ENCODE measurements at regions not wholly inside any gene's neighbourhood (a gene's known extent, or its start where the extent isn't known, plus 50 kb on each side); places are given as distances from the start of the nearest gene placed in this dataset.

DNA sequence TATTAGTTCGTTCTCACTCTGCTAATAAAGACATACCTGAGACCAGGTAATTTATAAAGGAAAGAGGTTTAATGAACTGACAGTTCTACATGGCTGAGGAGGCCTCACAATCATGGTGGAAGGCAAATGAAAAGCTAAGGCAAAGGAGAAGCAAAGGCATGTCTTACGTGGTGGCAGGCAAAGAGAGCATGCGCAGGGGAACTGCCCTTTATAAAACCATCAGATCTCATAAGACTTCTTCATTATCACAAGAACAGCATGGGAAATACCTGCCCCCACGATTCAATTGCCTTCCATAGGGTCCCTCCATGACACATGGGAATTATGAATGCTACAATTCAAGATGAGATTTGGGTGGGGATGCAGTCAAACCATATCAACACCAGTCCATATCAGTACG is 133.5 kb downstream of the ZNF621 start:
- Histone ChIP-seq H3K27me3 (ENCODE audit: control insufficient read depth, insufficient read depth, low read length) (no peaks in the 10 kb centered on the region), H3K4me2 (ENCODE audit: low read length) (no peak overlapping the region), H3K4me1 (no peaks in the 10 kb centered on the region), H3K36me3 (ENCODE audit: control insufficient read depth, insufficient read depth, low read length) (no peaks in the 10 kb centered on the region), H3K27ac (no peak overlapping the region), H2AFZ (no peak overlapping the region), H3K9me3 (ENCODE audit: control insufficient read depth, low read length) (no peaks in the 10 kb centered on the region), H3K9ac (no peak overlapping the region), H3K79me2 (no peaks in the 10 kb centered on the region), H3K4me3 (ENCODE audit: low read depth, low read length) (no peak overlapping the region)
- TF ChIP-seq, protein P1, sequence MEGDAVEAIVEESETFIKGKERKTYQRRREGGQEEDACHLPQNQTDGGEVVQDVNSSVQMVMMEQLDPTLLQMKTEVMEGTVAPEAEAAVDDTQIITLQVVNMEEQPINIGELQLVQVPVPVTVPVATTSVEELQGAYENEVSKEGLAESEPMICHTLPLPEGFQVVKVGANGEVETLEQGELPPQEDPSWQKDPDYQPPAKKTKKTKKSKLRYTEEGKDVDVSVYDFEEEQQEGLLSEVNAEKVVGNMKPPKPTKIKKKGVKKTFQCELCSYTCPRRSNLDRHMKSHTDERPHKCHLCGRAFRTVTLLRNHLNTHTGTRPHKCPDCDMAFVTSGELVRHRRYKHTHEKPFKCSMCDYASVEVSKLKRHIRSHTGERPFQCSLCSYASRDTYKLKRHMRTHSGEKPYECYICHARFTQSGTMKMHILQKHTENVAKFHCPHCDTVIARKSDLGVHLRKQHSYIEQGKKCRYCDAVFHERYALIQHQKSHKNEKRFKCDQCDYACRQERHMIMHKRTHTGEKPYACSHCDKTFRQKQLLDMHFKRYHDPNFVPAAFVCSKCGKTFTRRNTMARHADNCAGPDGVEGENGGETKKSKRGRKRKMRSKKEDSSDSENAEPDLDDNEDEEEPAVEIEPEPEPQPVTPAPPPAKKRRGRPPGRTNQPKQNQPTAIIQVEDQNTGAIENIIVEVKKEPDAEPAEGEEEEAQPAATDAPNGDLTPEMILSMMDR (IDR thresholded peaks at IDR 0.05) = no peak

DNA sequence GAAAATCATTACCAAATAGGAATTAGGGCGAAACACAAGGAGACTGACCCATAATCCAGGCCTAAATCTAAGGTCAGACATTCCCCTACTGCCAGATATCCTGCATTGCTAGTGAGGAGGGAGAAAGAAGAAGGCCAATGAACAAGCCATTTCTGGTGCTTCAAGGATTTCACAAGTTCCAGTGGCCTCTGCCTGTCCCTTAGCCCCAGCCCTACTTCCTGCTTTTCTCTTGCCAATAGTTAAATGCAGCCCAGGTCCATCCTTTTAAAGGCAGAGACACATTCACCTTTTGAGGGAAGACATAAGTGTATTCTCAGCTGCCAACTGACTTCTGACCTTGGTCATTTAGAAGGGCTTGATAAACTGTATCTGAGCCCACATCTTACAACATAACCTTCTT is 135.8 kb downstream of the ZNF621 start:
- H3K27ac ChIP-seq = no peak overlapping the region
- TF ChIP-seq, protein P1 (IDR thresholded peaks at IDR 0.05) = no peak
- H3K9me3 ChIP-seq (ENCODE audit: control insufficient read depth, low read length) = no peaks in the 10 kb centered on the region
- H3K9ac ChIP-seq = no peak overlapping the region
- H3K4me1 ChIP-seq = no peaks in the 10 kb centered on the region
- H3K4me3 ChIP-seq (ENCODE audit: low read depth, low read length) = no peak overlapping the region
- H3K4me2 ChIP-seq (ENCODE audit: low read length) = no peak overlapping the region
- H3K36me3 ChIP-seq (ENCODE audit: control insufficient read depth, insufficient read depth, low read length) = no peaks in the 10 kb centered on the region
- no peaks in the 10 kb centered on the region for H3K79me2 ChIP-seq
- H3K27me3 ChIP-seq (ENCODE audit: control insufficient read depth, insufficient read depth, low read length) = no peaks in the 10 kb centered on the region
- no peak overlapping the region for H2AFZ ChIP-seq

DNA sequence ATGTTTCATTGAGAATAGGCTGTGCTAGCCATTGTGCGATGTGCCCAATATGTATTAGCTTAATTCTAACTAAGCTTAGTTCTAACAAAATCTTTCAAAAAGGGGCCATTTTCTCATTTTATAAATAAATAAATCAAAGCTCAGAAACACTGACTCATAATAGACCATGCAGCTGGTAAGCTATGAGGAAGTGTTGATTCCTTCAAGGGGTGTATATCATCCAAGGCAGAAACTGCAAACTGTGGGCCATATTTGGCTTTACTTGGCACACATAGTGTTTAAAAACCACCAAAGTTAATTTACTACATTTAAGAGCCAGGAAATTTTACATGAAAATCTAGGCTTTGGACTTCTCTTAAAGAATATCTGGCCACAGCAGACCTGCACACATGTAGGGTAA is 136.5 kb downstream of the ZNF621 start:
- Histone ChIP-seq H2AFZ (no peak overlapping the region), H3K4me2 (ENCODE audit: low read length) (no peak overlapping the region), H3K27ac (no peak overlapping the region), H3K4me1 (no peaks in the 10 kb centered on the region), H3K9ac (no peak overlapping the region), H3K27me3 (ENCODE audit: control insufficient read depth, insufficient read depth, low read length) (no peaks in the 10 kb centered on the region), H3K4me3 (ENCODE audit: low read depth, low read length) (no peak overlapping the region), H3K9me3 (ENCODE audit: control insufficient read depth, low read length) (no peaks in the 10 kb centered on the region), H3K36me3 (ENCODE audit: control insufficient read depth, insufficient read depth, low read length) (no peaks in the 10 kb centered on the region), H3K79me2 (no peaks in the 10 kb centered on the region)
- TF ChIP-seq, protein P1 (IDR thresholded peaks at IDR 0.05) = no peak

DNA sequence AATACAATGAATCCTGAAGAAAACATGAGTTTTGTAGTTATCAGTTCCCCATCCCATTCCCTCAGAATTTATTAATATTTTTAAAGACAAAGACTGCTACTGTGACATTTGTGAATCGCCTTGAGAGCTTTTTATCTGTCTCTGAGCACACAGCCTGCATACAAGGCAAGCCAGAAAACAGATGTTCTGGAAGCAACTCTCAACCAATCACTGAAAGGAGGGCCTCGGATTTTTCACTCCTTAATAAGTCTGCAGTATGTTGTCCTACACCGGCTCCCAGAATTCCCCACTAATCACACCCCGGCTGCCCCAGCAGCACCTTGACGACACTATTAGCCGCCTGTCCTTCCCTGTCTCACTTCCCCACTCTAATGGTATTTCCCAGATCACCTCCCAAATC is 138.5 kb downstream of the ZNF621 start:
- H3K4me3 ChIP-seq (ENCODE audit: low read depth, low read length) = no peak overlapping the region
- no peaks in the 10 kb centered on the region for H3K9me3 ChIP-seq (ENCODE audit: control insufficient read depth, low read length)
- no peak overlapping the region for H2AFZ ChIP-seq
- H3K27me3 ChIP-seq (ENCODE audit: control insufficient read depth, insufficient read depth, low read length) = no peaks in the 10 kb centered on the region
- no peak overlapping the region for H3K27ac ChIP-seq
- no peaks in the 10 kb centered on the region for H3K79me2 ChIP-seq
- H3K36me3 ChIP-seq (ENCODE audit: control insufficient read depth, insufficient read depth, low read length) = no peaks in the 10 kb centered on the region
- TF ChIP-seq, protein P1 (IDR thresholded peaks at IDR 0.05) = no peak
- H3K4me2 ChIP-seq (ENCODE audit: low read length) = no peak overlapping the region
- H3K9ac ChIP-seq = no peak overlapping the region
- H3K4me1 ChIP-seq = no peaks in the 10 kb centered on the region

DNA sequence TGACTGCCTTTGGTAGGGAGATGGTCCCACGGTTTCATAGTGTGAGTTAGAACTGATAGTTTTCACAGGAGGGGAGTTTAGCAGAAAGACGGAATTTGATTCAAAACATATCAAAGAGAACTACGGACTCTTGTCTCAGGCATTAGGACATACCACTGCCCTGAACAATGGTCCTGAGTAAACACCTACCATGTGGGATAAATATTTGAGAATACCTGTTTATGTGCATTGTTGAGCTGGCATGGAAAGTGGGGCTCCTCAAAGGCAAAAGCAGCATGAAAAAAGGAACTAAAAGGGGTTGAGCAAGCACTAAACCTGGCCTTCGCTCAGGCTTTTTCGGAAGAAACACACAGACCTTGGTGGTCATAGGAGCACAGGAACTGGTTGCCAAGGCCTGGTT is 144.4 kb downstream of the ZNF621 start:
- TF ChIP-seq, protein P1 (IDR thresholded peaks at IDR 0.05) = no peak

More for the DNA sequence above, 144.4 kb downstream of the ZNF621 start:
- Histone ChIP-seq H3K27me3 (ENCODE audit: control insufficient read depth, insufficient read depth, low read length) (no peaks in the 10 kb centered on the region), H3K4me2 (ENCODE audit: low read length) (no peak overlapping the region), H3K4me1 (no peaks in the 10 kb centered on the region), H3K4me3 (ENCODE audit: low read depth, low read length) (no peak overlapping the region), H3K27ac (no peak overlapping the region), H3K9me3 (ENCODE audit: control insufficient read depth, low read length) (no peaks in the 10 kb centered on the region), H3K79me2 (no peaks in the 10 kb centered on the region), H3K36me3 (ENCODE audit: control insufficient read depth, insufficient read depth, low read length) (no peaks in the 10 kb centered on the region), H3K9ac (no peak overlapping the region), H2AFZ (no peak overlapping the region)
